ENCODE measurements at regions not wholly inside any gene's neighbourhood (a gene's known extent, or its start where the extent isn't known, plus 50 kb on each side); places are given as distances from the start of the nearest gene placed in this dataset.

- Histone ChIP-seq H3K4me1 (ENCODE audit: insufficient read depth) (no peaks in the 10 kb centered on the region), H3K9me2 (replicated peaks; ENCODE audit: insufficient read depth) (no peaks in the 10 kb centered on the region), H3K4me3 (no peak overlapping the region), H3K36me3 (replicated peaks; ENCODE audit: insufficient read depth, low read depth) (no peaks in the 10 kb centered on the region), H3K79me2 (no peaks in the 10 kb centered on the region), H3K9me3 (ENCODE audit: low read depth) (no peaks in the 10 kb centered on the region), H4K20me1 (ENCODE audit: insufficient read depth, poor library complexity, severe bottlenecking) (no peaks in the 10 kb centered on the region), H3K4me2 (no peak overlapping the region), H2AFZ (no peak overlapping the region), H3K27me3 (peaks cover 3% of the 10 kb centered on the region), H3K27ac (no peak overlapping the region)
- no peak for DNase-seq (ENCODE audit: low spot score)
- TF ChIP-seq EZH2 (IDR thresholded peaks at IDR 0.05; ENCODE audit: borderline replicate concordance), result no peak
- no peak for TF ChIP-seq CTCF (IDR thresholded peaks at IDR 0.05; ENCODE audit: poor library complexity)
- 72% methylated on average over 4 of the region's 4 CpGs for WGBS (ENCODE audit: low lambda C conversion rate, missing lambda C conversion rate)
Measured at GRCh38 chr5:167743695-167744464, 547.6 kb upstream of the WWC1 start.

GRCh38 chr5:167745868-167746267, 545.6 kb upstream of the WWC1 start:
- Histone ChIP-seq H3K36me3 (replicated peaks; ENCODE audit: insufficient read depth, low read depth) (no peaks in the 10 kb centered on the region), H3K27ac (no peak overlapping the region), H3K9me3 (ENCODE audit: low read depth) (no peaks in the 10 kb centered on the region), H2AFZ (no peak overlapping the region), H3K79me2 (no peaks in the 10 kb centered on the region), H3K9me2 (replicated peaks; ENCODE audit: insufficient read depth) (no peaks in the 10 kb centered on the region), H3K4me3 (no peak overlapping the region), H3K4me2 (no peak overlapping the region), H3K27me3 (peaks cover 3% of the 10 kb centered on the region), H3K4me1 (ENCODE audit: insufficient read depth) (no peaks in the 10 kb centered on the region), H4K20me1 (ENCODE audit: insufficient read depth, poor library complexity, severe bottlenecking) (no peaks in the 10 kb centered on the region)
- TF ChIP-seq CTCF (IDR thresholded peaks at IDR 0.05; ENCODE audit: poor library complexity) (no peak), EZH2phosphoT487 (IDR thresholded peaks at IDR 0.05; ENCODE audit: low read depth, severe bottlenecking, unreplicated experiment) (no peak), EZH2 (IDR thresholded peaks at IDR 0.05; ENCODE audit: borderline replicate concordance) (no peak)
- DNase-seq (ENCODE audit: low spot score), result no peak
- WGBS (ENCODE audit: low lambda C conversion rate, missing lambda C conversion rate), result 74% methylated on average over 6 of the region's 6 CpGs

GRCh38 chr5:167750586-167750985, 540.9 kb upstream of the WWC1 start:
- no peak for DNase-seq (ENCODE audit: low spot score)
- WGBS (ENCODE audit: low lambda C conversion rate, missing lambda C conversion rate), result 88% methylated on average over 1 of the region's 1 CpG
- Histone ChIP-seq H3K9me3 (ENCODE audit: low read depth) (no peaks in the 10 kb centered on the region), H3K36me3 (replicated peaks; ENCODE audit: insufficient read depth, low read depth) (no peaks in the 10 kb centered on the region), H3K27me3 (peaks cover 3% of the 10 kb centered on the region), H3K27ac (no peak overlapping the region), H3K4me3 (no peak overlapping the region), H3K4me1 (ENCODE audit: insufficient read depth) (no peaks in the 10 kb centered on the region), H2AFZ (no peak overlapping the region), H3K79me2 (no peaks in the 10 kb centered on the region), H3K9me2 (replicated peaks; ENCODE audit: insufficient read depth) (no peaks in the 10 kb centered on the region), H4K20me1 (ENCODE audit: insufficient read depth, poor library complexity, severe bottlenecking) (no peaks in the 10 kb centered on the region), H3K4me2 (no peak overlapping the region)
- TF ChIP-seq EZH2phosphoT487 (IDR thresholded peaks at IDR 0.05; ENCODE audit: low read depth, severe bottlenecking, unreplicated experiment) (no peak), CTCF (IDR thresholded peaks at IDR 0.05; ENCODE audit: poor library complexity) (no peak), EZH2 (IDR thresholded peaks at IDR 0.05; ENCODE audit: borderline replicate concordance) (no peak)

Measured in hepatocyte (in vitro differentiated cells).